ENCODE measurements at regions not wholly inside any gene's neighbourhood (a gene's known extent, or its start where the extent isn't known, plus 50 kb on each side); places are given as distances from the start of the nearest gene placed in this dataset.
"Not testable (repeated sequence)": the region's sequence is repeated elsewhere in the genome, so short reads cannot be mapped to it uniquely, and the experiment has no call there.

DNA sequence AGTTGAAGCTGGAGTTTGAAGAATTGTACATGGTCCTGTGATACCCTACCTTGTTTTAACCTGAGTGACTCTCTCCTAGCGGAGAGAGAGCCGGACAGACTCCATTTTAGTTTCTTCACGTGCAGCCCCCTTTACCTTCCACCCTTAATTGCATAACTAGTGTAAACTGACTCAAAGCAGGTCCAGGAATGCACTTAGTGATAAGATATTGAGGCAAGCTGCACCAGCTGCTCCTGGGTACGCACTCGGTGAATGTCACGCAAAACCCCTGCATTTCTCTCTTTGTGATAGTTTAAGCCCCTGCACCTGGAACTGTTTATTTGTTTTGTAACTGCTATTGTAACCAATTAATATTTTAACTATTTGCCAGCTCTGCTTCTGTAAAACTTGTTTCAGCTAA, 1620.5 kb downstream of the SPATA31A7 start:
- TF ChIP-seq, protein P1, sequence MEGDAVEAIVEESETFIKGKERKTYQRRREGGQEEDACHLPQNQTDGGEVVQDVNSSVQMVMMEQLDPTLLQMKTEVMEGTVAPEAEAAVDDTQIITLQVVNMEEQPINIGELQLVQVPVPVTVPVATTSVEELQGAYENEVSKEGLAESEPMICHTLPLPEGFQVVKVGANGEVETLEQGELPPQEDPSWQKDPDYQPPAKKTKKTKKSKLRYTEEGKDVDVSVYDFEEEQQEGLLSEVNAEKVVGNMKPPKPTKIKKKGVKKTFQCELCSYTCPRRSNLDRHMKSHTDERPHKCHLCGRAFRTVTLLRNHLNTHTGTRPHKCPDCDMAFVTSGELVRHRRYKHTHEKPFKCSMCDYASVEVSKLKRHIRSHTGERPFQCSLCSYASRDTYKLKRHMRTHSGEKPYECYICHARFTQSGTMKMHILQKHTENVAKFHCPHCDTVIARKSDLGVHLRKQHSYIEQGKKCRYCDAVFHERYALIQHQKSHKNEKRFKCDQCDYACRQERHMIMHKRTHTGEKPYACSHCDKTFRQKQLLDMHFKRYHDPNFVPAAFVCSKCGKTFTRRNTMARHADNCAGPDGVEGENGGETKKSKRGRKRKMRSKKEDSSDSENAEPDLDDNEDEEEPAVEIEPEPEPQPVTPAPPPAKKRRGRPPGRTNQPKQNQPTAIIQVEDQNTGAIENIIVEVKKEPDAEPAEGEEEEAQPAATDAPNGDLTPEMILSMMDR (IDR thresholded peaks at IDR 0.05; ENCODE audit: borderline replicate concordance, extremely low read depth, low read length, poor library complexity, severe bottlenecking): not testable (repeated sequence)
- TF ChIP-seq EZH2 (IDR thresholded peaks at IDR 0.05; ENCODE audit: borderline replicate concordance, low read depth, low read length, severe bottlenecking): not testable (repeated sequence)

All from DND-41 (cell line).